ENCODE measurements at regions not wholly inside any gene's neighbourhood (a gene's known extent, or its start where the extent isn't known, plus 50 kb on each side); places are given as distances from the start of the nearest gene placed in this dataset.

GRCh38 chrX:130516123-130516522 lies 114.3 kb downstream of the RBMX2 start:
- TF ChIP-seq PPARA (CRISPR knock-in tag; IDR thresholded peaks at IDR 0.05; ENCODE audit: borderline replicate concordance) (no peak), ZFP30 (CRISPR knock-in tag; IDR thresholded peaks at IDR 0.05) (no peak), ARNTL (CRISPR knock-in tag; IDR thresholded peaks at IDR 0.05; ENCODE audit: borderline replicate concordance, low read depth) (no peak), ZNF70 (CRISPR knock-in tag; IDR thresholded peaks at IDR 0.05) (no peak), PATZ1 (CRISPR knock-in tag; IDR thresholded peaks at IDR 0.05; ENCODE audit: borderline replicate concordance) (no peak), ZNF565 (CRISPR knock-in tag; conservative IDR thresholded peaks at IDR 0.05; ENCODE audit: low read depth) (no peak)
- TF ChIP-seq, protein P1, sequence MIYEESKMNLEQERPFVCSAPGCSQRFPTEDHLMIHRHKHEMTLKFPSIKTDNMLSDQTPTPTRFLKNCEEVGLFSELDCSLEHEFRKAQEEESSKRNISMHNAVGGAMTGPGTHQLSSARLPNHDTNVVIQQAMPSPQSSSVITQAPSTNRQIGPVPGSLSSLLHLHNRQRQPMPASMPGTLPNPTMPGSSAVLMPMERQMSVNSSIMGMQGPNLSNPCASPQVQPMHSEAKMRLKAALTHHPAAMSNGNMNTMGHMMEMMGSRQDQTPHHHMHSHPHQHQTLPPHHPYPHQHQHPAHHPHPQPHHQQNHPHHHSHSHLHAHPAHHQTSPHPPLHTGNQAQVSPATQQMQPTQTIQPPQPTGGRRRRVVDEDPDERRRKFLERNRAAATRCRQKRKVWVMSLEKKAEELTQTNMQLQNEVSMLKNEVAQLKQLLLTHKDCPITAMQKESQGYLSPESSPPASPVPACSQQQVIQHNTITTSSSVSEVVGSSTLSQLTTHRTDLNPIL (CRISPR knock-in tag; IDR thresholded peaks at IDR 0.05; ENCODE audit: low read depth): no peak
